GM19238 (cell line): ENCODE measurements at regions not wholly inside any gene's neighbourhood (a gene's known extent, or its start where the extent isn't known, plus 50 kb on each side); places are given as distances from the start of the nearest gene placed in this dataset.

ENCODE experiments used
- DNase-seq: peaks from one replicate; pipeline ENCODE4 v3.0.0; 2011; ENCODE audit warnings: low spot score; ENCODE audit not compliant: insufficient read length

- DNase-seq, result no peak
Observed at GRCh38 chr6:43969158-43969981, 157.9 kb downstream of the MRPL14 start.

GRCh38 chr6:43968110-43968965 lies 158.9 kb downstream of the MRPL14 start:
- DNase-seq, result no peak

- no peak for DNase-seq
Observed at GRCh38 chr6:43967719-43968091, 159.5 kb downstream of the MRPL14 start.

DNA sequence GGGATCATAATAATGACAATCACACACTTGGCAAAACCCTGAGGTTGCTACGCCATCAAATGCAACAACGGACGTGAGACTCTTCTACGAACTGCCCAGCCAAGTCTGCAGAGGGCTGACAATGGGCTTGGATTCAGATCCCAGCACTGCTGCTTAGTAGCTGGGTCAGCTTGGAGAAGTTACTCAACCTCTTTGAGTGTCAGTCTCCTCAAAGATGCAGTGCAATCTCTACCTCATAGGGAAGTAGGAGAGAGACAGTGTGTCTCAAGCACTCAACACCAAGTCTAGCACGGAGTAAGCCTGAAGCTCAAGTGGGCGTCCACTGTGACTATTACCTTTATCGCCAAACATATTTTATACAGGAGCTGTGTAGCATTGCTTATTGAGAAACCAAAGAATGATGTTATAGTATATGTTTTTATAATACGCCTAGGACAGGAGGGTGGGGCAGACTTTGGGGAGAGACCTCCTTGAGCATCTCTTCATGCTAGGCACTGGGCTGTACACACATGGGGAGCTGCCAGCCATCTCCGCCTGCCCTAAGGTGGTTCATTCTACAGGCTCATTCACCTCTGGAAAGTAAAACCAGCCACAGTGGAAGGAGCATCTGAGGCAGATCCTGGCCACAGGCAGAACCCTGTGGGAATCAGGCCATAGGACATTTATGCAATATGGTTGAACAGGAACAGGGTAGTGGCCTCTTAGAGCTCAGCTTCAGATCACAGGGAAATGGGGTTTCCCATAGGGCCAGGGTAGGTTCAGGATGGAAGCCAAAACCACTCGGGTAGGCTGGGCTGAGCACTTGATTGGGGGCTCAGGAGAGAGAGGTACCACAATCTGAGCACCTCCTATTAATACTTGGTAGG lies 160.2 kb downstream of the MRPL14 start:
- DNase-seq, result no peak

- DNase-seq, result no peak
Observed at GRCh38 chr6:43966374-43966658, 160.9 kb downstream of the MRPL14 start.

GRCh38 chr6:43965628-43966373 lies 161.5 kb downstream of the MRPL14 start:
- no peak for DNase-seq

DNA sequence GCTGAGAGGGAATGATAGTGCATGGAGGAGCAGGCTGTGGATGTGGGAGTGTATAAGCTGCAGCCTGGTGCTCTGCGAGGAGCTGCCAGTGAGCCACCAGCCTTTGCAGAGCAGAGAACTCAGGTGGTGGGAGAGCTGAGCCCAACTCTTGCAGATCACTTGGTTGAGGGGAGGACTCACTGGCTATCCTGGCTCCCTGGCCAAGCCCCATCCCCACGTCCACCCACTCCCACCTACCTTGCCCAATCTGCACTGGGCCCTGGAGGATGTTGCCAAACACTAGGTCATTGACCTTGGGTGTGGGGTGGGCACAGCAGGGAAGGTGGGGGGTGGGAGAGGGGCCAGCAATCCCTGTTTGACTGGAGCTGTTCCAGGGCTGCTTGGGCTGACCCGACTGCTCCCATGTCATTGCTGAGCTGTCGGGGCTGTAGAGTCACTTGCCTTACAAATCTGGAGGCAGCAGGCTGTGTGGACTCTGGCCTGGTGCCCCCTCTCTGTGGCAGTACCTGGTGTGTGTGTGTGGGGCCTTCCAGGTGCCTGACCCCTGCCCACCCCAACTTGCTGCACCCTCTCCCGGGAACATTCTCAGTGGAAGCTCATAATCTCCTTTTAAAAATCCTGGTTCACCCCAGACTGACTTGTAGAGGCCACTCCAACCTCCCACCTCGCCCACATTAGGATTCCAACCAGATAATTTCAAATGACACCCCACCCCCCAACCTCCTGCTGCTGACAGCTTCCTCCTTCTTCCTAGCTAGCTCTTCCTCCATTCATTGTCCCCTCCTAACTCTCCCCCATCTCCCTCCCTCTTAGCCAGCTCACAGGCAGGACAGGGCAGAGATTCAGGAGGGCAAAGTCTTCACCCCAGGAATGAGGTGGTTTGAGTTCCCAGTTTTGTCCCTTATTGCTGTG lies 162.3 kb downstream of the MRPL14 start:
- DNase-seq, result no peak

DNA sequence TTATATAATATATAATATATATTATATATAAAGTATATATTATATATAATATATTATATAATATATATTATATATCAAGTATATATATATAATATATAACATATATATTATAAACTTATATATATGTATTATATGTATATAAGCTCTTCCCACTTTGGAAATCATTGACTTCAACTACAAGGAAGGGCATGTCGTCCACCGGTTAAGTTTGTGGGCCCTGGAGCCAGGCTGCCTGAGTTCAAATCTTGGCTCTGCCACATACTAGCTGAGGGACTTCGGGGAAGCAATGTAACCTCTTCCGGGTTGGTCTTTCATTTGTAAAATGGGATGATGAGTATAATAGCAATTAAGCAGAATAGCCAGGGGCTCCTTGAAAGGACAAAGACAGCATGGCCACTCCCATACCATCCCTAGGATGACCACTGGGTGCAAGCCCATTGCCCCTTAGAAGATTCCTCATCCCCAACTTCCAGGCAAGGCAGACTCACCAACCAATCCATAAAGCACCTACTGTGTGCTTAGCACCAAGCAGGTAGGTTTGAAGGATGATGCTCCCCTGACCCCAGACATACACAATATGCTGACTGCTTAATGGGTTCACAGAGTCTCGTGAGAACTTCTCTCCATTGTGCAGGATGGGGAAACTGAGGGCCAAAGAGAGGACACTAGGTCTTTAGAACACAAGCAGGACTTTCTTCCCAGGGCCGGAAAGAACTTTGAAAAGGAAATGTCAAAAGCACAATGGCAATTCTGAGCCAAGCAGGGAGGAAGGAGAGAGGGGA lies 163.2 kb downstream of the MRPL14 start:
- no peak for DNase-seq

DNA sequence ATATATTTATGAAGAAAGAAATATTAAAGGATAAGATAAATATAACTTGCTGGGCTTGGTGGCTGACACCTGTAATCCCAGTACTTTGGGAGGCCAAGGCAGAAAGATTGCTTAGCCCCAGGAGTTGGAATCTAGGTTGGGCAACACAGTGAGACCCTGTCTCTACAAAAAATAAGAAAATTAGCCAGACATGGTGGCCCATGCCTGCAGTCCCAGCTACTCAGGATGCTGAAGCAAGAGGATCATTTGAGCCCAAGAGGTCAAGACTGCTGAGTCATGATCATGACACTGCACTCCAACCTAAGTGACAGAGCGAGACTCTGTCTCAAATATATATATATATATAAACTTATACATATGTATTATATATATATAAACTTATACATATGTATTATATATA lies 164.0 kb downstream of the MRPL14 start:
- DNase-seq, result no peak

GRCh38 chr6:43962458-43962857 lies 164.8 kb downstream of the MRPL14 start:
- DNase-seq, result no peak

DNA sequence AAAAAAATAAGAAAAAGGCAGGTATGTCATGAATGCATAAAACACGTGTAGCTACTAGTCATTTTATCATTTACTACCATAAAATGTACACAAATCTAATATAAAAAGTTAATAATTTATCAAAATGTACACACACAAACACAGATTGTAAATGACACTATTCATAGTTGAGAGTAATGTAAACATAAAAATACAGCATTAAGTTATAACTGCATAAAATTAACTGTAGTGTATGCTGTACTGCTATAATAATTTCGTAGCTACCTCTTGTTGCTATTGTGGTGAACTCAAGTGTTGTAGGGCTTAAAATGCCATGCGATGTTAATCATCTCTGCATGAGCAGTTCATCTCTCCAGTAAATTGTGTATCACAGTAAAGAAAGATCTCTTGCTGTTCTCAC lies 170.0 kb downstream of the MRPL14 start:
- DNase-seq, result no peak

GRCh38 chr6:43956478-43956877 lies 170.8 kb downstream of the MRPL14 start:
- DNase-seq, result no peak

DNA sequence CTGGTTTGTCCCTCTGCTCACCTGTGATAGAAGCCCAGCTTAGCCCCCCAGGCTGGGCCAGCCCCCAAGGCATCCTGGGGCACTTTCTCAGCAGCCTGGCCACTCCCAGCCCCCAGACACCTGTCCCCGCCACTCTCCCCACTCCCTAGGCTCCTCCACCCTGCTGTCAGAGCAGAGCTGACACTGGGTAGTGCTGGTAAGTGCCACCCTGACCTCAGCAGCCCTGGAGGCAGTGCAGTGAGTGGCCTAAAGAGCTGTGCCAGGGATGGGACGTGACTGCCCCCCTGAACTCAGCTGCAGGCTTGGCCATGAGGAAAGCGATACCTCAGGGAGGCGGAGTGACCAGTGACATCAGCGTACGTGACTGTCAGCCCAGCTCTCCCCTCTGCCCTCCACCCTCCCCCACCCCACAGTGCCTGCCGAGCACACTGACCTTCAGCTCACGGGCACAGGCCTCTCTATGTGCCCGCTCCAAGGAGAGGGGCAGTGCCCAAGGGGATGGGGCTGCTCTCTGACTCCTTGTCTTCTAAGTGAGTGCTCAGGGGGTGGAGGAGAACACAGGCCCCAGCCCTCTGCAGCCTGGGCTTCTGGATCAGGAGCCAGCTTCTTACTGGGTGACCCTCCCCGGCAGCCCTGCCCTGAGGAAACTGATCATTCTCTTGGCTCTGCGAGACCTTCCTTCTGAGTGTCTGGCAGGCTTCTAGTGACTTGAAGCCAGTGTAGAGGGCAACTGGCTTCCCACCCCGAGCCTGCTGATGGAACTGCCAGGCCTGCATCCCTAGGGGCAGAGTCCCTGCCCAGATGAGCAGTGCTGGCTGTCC lies 172.7 kb downstream of the MRPL14 start:
- DNase-seq, result no peak

GRCh38 chr6:43953794-43954310 lies 173.4 kb downstream of the MRPL14 start:
- DNase-seq, result no peak

GRCh38 chr6:43953256-43953655 lies 174.0 kb downstream of the MRPL14 start:
- no peak for DNase-seq

DNA sequence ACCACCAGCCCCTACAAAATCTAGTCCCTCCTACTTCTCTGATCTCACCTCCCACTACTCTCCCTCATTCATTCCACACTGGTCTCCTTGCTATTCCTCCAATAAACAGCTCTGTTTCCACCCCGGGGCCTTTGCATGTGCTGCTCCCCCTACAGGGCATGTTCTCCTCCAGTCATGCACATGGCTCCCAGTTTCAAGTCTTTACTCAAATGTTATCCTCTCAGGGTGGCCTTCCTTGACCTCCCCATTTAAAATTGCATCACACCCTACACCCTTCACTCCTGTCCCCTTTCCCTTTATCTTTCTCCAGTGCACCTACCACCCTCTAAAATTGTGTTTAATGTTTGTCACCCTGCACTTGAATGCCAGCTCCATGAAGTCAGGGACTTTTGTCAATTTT lies 174.5 kb downstream of the MRPL14 start:
- no peak for DNase-seq

DNA sequence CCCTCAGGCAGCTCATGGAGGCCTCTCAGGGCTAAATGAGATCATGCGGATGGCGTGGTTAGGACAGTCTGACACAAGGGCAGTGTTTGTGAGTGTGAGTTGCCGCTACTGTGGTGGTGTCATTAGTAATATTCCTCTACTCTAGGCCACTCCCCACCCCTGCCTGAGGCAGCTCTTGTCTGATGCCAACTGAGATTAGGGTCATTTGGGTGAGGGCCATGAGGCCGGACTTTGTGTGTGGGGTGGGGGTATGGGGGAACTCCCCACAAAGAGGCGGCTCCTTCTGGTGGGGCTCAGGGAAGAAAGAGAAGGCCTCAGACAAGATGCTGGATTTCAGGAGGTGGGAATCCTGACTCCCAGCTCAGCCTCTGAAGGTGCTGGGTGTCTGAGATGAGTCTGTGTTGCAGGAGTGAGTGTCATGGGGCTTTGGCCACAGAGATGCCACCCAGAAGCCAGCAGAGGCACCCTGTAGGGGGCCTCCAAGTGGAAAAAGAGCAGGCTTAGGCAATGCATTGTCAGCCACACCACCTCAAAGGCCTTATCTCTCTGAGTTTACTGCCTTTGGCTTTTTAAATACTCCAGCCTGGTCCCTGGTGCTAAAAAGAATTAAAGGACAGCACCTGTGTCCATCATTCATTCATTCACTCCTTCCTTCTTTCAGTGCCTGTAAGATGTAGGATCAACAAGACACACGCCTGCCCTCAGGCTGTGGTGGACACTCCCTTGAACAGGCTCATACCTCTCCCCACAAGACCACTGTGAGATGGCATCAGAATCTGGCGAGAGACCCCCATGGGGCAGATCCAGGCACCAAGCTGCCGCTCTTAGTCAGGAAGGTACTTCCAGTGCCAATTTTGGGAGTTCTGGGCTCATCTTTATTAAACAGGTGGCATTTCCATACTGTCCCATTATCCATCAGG lies 175.2 kb downstream of the MRPL14 start:
- DNase-seq, result no peak
